ENCODE measurements at regions not wholly inside any gene's neighbourhood (a gene's known extent, or its start where the extent isn't known, plus 50 kb on each side); places are given as distances from the start of the nearest gene placed in this dataset.
"Not testable (repeated sequence)": the region's sequence is repeated elsewhere in the genome, so short reads cannot be mapped to it uniquely, and the experiment has no call there.

- H3K4me3 ChIP-seq (replicated peaks; ENCODE audit: low read depth, low read length), result no peak overlapping the region
- no peak for TF ChIP-seq CTCF (IDR thresholded peaks at IDR 0.05; ENCODE audit: low read depth, low read length, missing control alignments)
- no peak for DNase-seq (ENCODE audit: extremely low read depth, low read depth)
Measured at GRCh38 chr7:79921976-79922375, 212.7 kb upstream of the GNAI1 start.

DNA sequence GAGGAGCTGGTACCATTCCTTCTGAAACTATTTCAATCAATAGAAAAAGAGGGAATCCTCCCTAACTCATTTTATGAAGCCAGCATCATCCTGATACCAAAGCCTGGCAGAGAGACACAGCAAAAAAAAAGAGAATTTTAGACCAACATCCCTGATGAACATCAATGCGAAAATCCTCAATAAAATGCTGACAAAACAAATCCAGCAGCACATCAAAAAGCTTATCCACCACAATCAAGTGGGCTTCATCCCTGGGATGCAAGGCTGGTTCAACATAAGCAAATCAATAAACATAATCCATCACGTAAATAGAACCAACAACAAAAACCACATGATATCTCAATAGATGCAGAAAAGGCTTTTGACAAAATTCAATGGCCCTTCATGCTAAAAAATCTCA lies 216.0 kb upstream of the GNAI1 start:
- DNase-seq (ENCODE audit: extremely low read depth, low read depth); H3K4me3 ChIP-seq (replicated peaks; ENCODE audit: low read depth, low read length): not testable (repeated sequence)

DNA sequence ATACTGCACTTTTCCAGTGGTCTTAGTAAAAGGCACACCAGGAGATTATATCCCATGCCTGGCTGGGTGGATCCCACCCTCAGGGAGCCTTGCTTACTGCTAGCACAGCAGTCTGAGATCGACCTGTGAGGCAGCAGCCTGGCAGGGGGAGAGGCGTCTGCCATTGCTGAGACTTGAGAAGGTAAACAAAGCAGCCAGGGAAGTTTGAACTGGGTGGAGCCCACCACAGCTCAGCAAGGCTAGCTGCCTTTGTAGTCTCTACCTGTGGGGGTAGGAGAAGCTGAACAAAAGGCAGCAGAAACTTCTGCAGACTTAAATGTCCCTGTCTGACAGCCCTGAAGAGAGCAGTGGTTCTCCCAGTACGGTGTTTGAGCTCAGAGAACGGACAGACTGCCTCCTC lies 219.3 kb upstream of the GNAI1 start:
- not testable (repeated sequence) for DNase-seq (ENCODE audit: extremely low read depth, low read depth); H3K4me3 ChIP-seq (replicated peaks; ENCODE audit: low read depth, low read length)

- no peak overlapping the region for H3K4me3 ChIP-seq (replicated peaks; ENCODE audit: low read depth, low read length)
- TF ChIP-seq CTCF (IDR thresholded peaks at IDR 0.05; ENCODE audit: low read depth, low read length, missing control alignments), result no peak
- no peak for DNase-seq (ENCODE audit: extremely low read depth, low read depth)
Measured at GRCh38 chr7:79912213-79912633, 222.4 kb upstream of the GNAI1 start.

GRCh38 chr7:79911420-79911819 lies 223.2 kb upstream of the GNAI1 start:
- DNase-seq (ENCODE audit: extremely low read depth, low read depth), result no peak
- H3K4me3 ChIP-seq (replicated peaks; ENCODE audit: low read depth, low read length), result no peak overlapping the region
- TF ChIP-seq CTCF (IDR thresholded peaks at IDR 0.05; ENCODE audit: low read depth, low read length, missing control alignments), result no peak

DNA sequence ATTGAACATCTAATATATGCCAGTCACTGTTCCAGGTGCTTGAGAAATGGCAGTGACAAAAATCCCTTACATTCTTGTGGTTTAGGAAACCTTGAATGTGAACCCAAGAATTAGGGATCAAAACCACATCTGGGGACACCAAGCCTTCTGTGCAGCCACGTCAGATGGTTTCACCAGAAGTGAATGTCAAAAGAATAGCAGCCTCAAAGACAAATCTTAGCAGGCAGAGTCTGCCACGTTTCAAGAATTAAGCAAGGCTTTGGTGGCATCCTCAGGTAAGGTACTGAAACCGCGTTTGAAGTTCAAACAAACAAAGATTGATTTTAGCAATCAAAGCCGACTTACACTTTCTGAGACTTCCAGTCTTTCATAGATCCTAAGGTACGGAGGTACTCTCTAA lies 225.5 kb upstream of the GNAI1 start:
- TF ChIP-seq CTCF (IDR thresholded peaks at IDR 0.05; ENCODE audit: low read depth, low read length, missing control alignments), result no peak
- H3K4me3 ChIP-seq (replicated peaks; ENCODE audit: low read depth, low read length), result no peak overlapping the region
- no peak for DNase-seq (ENCODE audit: extremely low read depth, low read depth)

DNA sequence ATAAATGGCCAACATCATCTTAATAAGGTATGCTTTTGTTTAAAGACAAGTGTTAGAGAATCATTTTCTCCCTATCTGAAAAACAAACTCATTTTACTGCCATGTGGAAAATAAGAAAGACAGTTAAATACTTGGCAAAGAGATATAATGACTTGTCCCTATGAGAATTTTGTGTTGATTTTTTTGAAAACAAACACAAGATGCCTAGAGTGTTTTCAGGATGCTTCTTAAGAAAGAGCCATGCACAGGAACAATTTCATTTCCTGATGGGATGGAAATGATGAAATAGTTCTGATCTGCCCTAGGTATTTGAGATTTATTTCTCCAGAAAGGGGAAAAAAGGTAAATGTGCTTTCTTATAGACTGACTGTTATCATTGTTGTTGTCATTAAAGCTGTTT lies 237.5 kb upstream of the GNAI1 start:
- DNase-seq (ENCODE audit: extremely low read depth, low read depth), result no peak
- no peak for TF ChIP-seq CTCF (IDR thresholded peaks at IDR 0.05; ENCODE audit: low read depth, low read length, missing control alignments)
- no peak overlapping the region for H3K4me3 ChIP-seq (replicated peaks; ENCODE audit: low read depth, low read length)

DNA sequence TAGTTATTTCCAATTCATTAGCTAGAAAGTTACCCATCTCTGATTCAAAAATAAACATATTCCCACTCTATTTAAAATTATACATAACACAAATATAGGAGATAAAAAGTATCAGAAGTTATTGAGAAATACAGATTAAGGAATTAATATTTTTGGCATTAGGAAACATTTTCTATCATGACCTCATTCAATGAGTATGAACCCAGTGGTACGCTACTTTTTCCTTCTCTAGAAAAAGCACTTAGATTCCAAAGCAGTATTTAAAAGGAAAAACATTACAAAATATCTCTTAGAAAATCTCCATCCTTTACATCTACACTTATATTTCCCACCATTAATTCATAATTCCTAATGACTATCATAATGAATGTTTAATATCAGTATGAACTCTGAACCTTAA lies 240.6 kb upstream of the GNAI1 start:
- TF ChIP-seq CTCF (IDR thresholded peaks at IDR 0.05; ENCODE audit: low read depth, low read length, missing control alignments), result no peak
- no peak for DNase-seq (ENCODE audit: extremely low read depth, low read depth)
- no peak overlapping the region for H3K4me3 ChIP-seq (replicated peaks; ENCODE audit: low read depth, low read length)
